ENCODE measurements at regions not wholly inside any gene's neighbourhood (a gene's known extent, or its start where the extent isn't known, plus 50 kb on each side); places are given as distances from the start of the nearest gene placed in this dataset.

- TF ChIP-seq CTCF (IDR thresholded peaks at IDR 0.05) = no peak
- no peak for TF ChIP-seq EZH2 (IDR thresholded peaks at IDR 0.05)
- TF ChIP-seq EZH2phosphoT487 (IDR thresholded peaks at IDR 0.05) = no peak
Measured at GRCh38 chr1:30525971-30526651, 197.3 kb downstream of the MATN1 start.

Measured in neural progenitor cell (in vitro differentiated cells).